ENCODE measurements at regions not wholly inside any gene's neighbourhood (a gene's known extent, or its start where the extent isn't known, plus 50 kb on each side); places are given as distances from the start of the nearest gene placed in this dataset.

DNA sequence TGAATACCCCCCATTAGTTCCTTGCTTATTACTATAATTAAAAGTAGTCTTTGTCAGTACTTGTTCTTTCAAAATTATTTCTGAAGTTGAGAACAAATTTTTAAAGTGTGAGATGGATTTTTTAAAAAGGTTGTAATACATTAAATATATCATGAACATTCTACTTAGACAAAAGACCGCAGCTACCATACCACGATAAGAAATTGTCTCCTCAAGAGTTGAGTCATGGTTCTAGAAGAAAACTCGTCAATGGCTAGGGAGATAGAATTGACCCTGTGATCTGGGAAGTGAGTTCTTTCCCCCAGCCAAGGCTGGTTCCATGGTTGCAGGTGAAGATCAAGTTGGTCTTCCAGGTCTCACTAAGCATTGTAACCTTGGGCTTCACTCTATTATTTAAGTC lies 67.8 kb upstream of the ACYP2 start:
- TF ChIP-seq, protein P1, sequence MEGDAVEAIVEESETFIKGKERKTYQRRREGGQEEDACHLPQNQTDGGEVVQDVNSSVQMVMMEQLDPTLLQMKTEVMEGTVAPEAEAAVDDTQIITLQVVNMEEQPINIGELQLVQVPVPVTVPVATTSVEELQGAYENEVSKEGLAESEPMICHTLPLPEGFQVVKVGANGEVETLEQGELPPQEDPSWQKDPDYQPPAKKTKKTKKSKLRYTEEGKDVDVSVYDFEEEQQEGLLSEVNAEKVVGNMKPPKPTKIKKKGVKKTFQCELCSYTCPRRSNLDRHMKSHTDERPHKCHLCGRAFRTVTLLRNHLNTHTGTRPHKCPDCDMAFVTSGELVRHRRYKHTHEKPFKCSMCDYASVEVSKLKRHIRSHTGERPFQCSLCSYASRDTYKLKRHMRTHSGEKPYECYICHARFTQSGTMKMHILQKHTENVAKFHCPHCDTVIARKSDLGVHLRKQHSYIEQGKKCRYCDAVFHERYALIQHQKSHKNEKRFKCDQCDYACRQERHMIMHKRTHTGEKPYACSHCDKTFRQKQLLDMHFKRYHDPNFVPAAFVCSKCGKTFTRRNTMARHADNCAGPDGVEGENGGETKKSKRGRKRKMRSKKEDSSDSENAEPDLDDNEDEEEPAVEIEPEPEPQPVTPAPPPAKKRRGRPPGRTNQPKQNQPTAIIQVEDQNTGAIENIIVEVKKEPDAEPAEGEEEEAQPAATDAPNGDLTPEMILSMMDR (IDR thresholded peaks at IDR 0.05): no peak
- TF ChIP-seq SIN3A (IDR thresholded peaks at IDR 0.05; ENCODE audit: borderline replicate concordance, insufficient read depth, low read depth, low read length) (no peak), POLR2AphosphoS5 (IDR thresholded peaks at IDR 0.05; ENCODE audit: low read depth, low read length) (no peak), TCF7L2 (IDR thresholded peaks at IDR 0.05; ENCODE audit: low read depth, low read length) (no peak)
- TF ChIP-seq, protein P2, sequence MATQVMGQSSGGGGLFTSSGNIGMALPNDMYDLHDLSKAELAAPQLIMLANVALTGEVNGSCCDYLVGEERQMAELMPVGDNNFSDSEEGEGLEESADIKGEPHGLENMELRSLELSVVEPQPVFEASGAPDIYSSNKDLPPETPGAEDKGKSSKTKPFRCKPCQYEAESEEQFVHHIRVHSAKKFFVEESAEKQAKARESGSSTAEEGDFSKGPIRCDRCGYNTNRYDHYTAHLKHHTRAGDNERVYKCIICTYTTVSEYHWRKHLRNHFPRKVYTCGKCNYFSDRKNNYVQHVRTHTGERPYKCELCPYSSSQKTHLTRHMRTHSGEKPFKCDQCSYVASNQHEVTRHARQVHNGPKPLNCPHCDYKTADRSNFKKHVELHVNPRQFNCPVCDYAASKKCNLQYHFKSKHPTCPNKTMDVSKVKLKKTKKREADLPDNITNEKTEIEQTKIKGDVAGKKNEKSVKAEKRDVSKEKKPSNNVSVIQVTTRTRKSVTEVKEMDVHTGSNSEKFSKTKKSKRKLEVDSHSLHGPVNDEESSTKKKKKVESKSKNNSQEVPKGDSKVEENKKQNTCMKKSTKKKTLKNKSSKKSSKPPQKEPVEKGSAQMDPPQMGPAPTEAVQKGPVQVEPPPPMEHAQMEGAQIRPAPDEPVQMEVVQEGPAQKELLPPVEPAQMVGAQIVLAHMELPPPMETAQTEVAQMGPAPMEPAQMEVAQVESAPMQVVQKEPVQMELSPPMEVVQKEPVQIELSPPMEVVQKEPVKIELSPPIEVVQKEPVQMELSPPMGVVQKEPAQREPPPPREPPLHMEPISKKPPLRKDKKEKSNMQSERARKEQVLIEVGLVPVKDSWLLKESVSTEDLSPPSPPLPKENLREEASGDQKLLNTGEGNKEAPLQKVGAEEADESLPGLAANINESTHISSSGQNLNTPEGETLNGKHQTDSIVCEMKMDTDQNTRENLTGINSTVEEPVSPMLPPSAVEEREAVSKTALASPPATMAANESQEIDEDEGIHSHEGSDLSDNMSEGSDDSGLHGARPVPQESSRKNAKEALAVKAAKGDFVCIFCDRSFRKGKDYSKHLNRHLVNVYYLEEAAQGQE (IDR thresholded peaks at IDR 0.05; ENCODE audit: insufficient read depth in 1 of 2, low read depth in 2 of 2, low read length in 1 of 2): no peak
- ATAC-seq: no peak
- in situ Hi-C loops (cut with HindIII; ENCODE audit: low pct_unique_long_range_greater_than_20kb, low sequenced_read_pairs): no loop called here
- intact Hi-C loops (cut with micrococcal nuclease; ENCODE audit: unreplicated experiment): no loop called here
- Histone ChIP-seq H3K4me1 (ENCODE audit: control insufficient read depth, insufficient read depth, low read length) (peaks cover 13% of the 10 kb centered on the region), H3K4me3 (ENCODE audit: low read depth in 2 of 2, low read length in 2 of 2) (no peak overlapping the region), H3K27me3 (ENCODE audit: control insufficient read depth, insufficient read depth, low read length) (no peaks in the 10 kb centered on the region), H3K36me3 (ENCODE audit: control insufficient read depth, insufficient read depth, low read length) (no peaks in the 10 kb centered on the region), H3K9me3 (ENCODE audit: control insufficient read depth, insufficient read depth, low read depth, low read length) (peaks cover 7% of the 10 kb centered on the region; the same call in 1 of the 2 replicates), H3K27ac (ENCODE audit: low read length) (no peak overlapping the region)
- BruUV-seq (replicated peaks): no TSS peak
- CTCF ChIA-PET: no interaction called here
- no peak for DNase-seq (ENCODE audit: low read depth, low spot score)
- POLR2A ChIA-PET: no interaction called here

DNA sequence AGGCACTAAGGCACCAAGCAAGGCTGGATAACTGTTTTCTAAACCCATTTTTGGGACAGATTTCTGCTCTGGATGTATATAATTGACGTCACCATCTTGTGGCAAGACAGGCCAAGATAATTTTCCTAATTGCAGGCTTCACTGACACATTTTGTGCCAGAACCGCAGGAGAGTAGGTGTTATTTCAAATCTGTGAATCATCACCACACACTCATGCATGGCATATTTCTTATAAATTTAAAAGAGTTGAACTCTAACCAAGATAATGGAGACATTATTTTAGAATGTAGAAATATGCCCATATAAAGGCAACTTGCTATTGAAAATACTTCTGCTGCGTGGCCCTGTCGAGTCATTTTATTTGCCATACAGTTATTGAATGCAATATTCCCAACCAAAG lies 68.3 kb upstream of the ACYP2 start:
- intact Hi-C loops (cut with micrococcal nuclease; ENCODE audit: unreplicated experiment) (no loop called here), in situ Hi-C loops (cut with HindIII; ENCODE audit: low pct_unique_long_range_greater_than_20kb, low sequenced_read_pairs) (no loop called here)
- ChIA-PET POLR2A (no interaction called here), CTCF (no interaction called here)
- no peak for DNase-seq (ENCODE audit: low read depth, low spot score)
- no peaks in the 10 kb centered on the region for H3K36me3 ChIP-seq (ENCODE audit: control insufficient read depth, insufficient read depth, low read length)
- peaks cover 7% of the 10 kb centered on the region; the same call in 1 of the 2 replicates for H3K9me3 ChIP-seq (ENCODE audit: control insufficient read depth, insufficient read depth, low read depth, low read length)
- no peaks in the 10 kb centered on the region for H3K27me3 ChIP-seq (ENCODE audit: control insufficient read depth, insufficient read depth, low read length)
- BruUV-seq (replicated peaks): no TSS peak
- no peak overlapping the region for H3K4me3 ChIP-seq (ENCODE audit: low read depth in 2 of 2, low read length in 2 of 2)
- no peak for ATAC-seq
- H3K4me1 ChIP-seq (ENCODE audit: control insufficient read depth, insufficient read depth, low read length): peaks cover 13% of the 10 kb centered on the region
- H3K27ac ChIP-seq (ENCODE audit: low read length): no peak overlapping the region
- TF ChIP-seq, protein P2 (IDR thresholded peaks at IDR 0.05; ENCODE audit: insufficient read depth in 1 of 2, low read depth in 2 of 2, low read length in 1 of 2): no peak
- TF ChIP-seq SIN3A (IDR thresholded peaks at IDR 0.05; ENCODE audit: borderline replicate concordance, insufficient read depth, low read depth, low read length) (no peak), TCF7L2 (IDR thresholded peaks at IDR 0.05; ENCODE audit: low read depth, low read length) (no peak), POLR2AphosphoS5 (IDR thresholded peaks at IDR 0.05; ENCODE audit: low read depth, low read length) (no peak)
- TF ChIP-seq, protein P1 (IDR thresholded peaks at IDR 0.05): no peak

Data from Panc1 (cell line).